ENCODE measurements at regions not wholly inside any gene's neighbourhood (a gene's known extent, or its start where the extent isn't known, plus 50 kb on each side); places are given as distances from the start of the nearest gene placed in this dataset.

DNA sequence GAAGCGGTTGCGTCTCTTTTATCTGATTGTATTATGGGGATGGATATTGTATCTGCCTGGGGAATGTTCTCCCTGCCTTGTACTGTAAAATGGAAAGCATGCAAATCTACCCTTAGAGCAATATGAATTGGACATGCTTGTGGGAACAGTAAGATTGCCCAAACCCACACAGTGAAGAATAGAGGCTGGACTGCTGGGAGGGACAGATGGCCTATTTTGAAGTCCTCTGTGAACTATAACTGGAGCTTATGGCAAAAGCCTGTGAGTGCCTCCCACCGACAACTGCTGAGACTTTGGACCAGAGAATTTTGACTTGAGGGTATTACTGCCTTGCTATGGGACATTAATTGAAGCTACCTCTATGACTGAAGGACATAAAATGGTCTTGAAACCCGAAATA is 168.9 kb downstream of the ERCC6L2 start:
- no peak for TF ChIP-seq POLR2A (IDR thresholded peaks at IDR 0.05)
- TF ChIP-seq, protein P1, sequence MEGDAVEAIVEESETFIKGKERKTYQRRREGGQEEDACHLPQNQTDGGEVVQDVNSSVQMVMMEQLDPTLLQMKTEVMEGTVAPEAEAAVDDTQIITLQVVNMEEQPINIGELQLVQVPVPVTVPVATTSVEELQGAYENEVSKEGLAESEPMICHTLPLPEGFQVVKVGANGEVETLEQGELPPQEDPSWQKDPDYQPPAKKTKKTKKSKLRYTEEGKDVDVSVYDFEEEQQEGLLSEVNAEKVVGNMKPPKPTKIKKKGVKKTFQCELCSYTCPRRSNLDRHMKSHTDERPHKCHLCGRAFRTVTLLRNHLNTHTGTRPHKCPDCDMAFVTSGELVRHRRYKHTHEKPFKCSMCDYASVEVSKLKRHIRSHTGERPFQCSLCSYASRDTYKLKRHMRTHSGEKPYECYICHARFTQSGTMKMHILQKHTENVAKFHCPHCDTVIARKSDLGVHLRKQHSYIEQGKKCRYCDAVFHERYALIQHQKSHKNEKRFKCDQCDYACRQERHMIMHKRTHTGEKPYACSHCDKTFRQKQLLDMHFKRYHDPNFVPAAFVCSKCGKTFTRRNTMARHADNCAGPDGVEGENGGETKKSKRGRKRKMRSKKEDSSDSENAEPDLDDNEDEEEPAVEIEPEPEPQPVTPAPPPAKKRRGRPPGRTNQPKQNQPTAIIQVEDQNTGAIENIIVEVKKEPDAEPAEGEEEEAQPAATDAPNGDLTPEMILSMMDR (IDR thresholded peaks at IDR 0.05), result no peak
- H3K4me3 ChIP-seq, result no peak overlapping the region
- H3K27me3 ChIP-seq, result no peaks in the 10 kb centered on the region
- peaks cover 0 to 21% (median 8%) of the 10 kb centered on the region in 4 donors for H3K4me1 ChIP-seq
- WGBS (ENCODE audit: insufficient coverage, low coverage, low lambda C conversion rate, missing lambda C conversion rate), result 90% methylated on average over 4 of the region's 4 CpGs
- no peak overlapping the region for H3K27ac ChIP-seq
- H3K36me3 ChIP-seq, result no peaks in the 10 kb centered on the region
- intact Hi-C loops (cut with DNase I), result no loop called here
- DNase-seq (no peak), ATAC-seq (no peak)
- H3K9me3 ChIP-seq, result no peaks in the 10 kb centered on the region

DNA sequence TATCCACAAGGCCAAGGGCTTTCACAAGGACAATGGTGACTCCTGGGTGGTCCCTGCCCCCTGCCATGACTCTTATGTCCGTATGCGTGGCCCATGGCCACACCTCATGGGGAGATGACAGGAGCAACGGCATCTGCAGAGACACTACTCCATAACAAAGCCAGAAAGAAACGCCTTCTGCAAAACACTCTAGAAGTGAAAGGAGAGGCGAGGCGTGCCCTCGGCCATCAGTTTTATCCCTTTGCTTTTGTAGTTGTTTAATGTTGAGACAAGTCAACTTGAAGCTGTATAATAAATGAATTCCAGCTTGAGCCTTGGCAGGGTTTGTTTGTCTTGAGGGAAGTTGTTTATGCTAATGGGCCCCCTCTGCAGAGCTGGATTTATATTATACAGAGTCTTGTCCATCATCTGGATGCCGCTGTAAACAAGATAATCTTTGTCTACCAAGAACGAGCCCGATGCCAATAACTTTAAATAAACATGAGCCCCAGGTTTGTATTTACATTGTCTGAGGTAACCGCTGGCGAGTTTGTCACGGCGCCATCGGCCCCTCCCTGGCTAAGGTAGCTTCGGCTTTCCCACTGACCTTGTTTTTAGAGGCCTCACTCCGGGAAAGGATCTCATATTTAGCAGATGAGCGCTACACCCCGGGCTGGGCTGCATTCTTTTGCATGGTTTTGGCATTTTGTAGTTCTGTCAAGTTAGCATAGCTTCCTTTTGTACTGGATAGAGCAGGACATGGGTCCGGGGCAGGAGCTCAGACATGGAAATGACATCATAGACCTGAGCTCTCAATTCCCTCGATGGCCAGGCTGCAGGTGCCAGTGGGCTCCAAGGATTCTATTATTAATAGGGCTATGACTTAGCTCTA is 165.3 kb downstream of the ERCC6L2 start:
- peak in 1 of 3 donors; percentile 66 for DNase-seq

GRCh38 chr9:96038914-96039313 is 163.4 kb downstream of the ERCC6L2 start:
- no peak for TF ChIP-seq POLR2A (IDR thresholded peaks at IDR 0.05)
- TF ChIP-seq, protein P1 (IDR thresholded peaks at IDR 0.05), result no peak
- Histone ChIP-seq H3K9me3 (no peaks in the 10 kb centered on the region), H3K27ac (no peak overlapping the region), H3K4me1 (peaks cover 0 to 5% (median 0%) of the 10 kb centered on the region in 4 donors), H3K36me3 (no peaks in the 10 kb centered on the region), H3K4me3 (no peak overlapping the region), H3K27me3 (no peaks in the 10 kb centered on the region)
- intact Hi-C loops (cut with DNase I), result no loop called here
- DNase-seq, result no peak
- no peak for ATAC-seq
- WGBS (ENCODE audit: insufficient coverage, low coverage, low lambda C conversion rate, missing lambda C conversion rate), result 73% methylated on average over 5 of the region's 6 CpGs

More for the DNA sequence above, 165.3 kb downstream of the ERCC6L2 start:
- Histone ChIP-seq H3K27ac (no peak overlapping the region), H3K4me3 (no peak overlapping the region), H3K4me1 (peaks cover 0 to 5% (median 0%) of the 10 kb centered on the region in 4 donors), H3K36me3 (no peaks in the 10 kb centered on the region), H3K27me3 (no peaks in the 10 kb centered on the region), H3K9me3 (no peaks in the 10 kb centered on the region)
- WGBS (ENCODE audit: insufficient coverage, low coverage, low lambda C conversion rate, missing lambda C conversion rate), result 40% methylated on average over 16 of the region's 21 CpGs
- TF ChIP-seq, protein P1 (IDR thresholded peaks at IDR 0.05), result no peak
- no peak for TF ChIP-seq POLR2A (IDR thresholded peaks at IDR 0.05)
- intact Hi-C loops (cut with DNase I), result no loop called here
- ATAC-seq, result peak; percentile 64 to 88 (median 73)

DNA sequence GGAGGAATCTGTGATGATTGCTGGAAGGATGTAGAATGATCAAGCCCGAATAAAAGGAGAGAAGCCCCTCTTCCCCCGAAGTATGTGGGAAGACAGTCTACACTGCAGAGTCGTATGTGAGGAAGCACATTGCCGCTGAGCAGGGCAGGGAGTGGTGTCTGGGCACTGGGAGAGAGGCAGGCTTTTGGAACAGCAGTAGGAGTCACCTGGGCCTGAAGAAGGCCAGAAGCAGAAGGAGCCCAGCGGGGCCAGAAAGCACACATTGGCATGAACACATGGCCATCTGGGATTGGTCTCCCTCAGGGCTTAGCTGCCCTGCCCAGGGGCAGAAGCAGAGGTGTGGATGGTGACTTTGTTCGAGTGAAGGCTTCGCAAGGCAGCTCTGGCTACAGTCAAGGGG is 162.8 kb downstream of the ERCC6L2 start:
- WGBS (ENCODE audit: insufficient coverage, low coverage, low lambda C conversion rate, missing lambda C conversion rate), result 100% methylated on average over 3 of the region's 7 CpGs
- no peaks in the 10 kb centered on the region for H3K36me3 ChIP-seq
- intact Hi-C loops (cut with DNase I), result no loop called here
- H3K9me3 ChIP-seq, result no peaks in the 10 kb centered on the region
- H3K27me3 ChIP-seq, result no peaks in the 10 kb centered on the region
- peaks cover 0 to 5% (median 0%) of the 10 kb centered on the region in 4 donors for H3K4me1 ChIP-seq
- no peak overlapping the region for H3K4me3 ChIP-seq
- DNase-seq (no peak), ATAC-seq (no peak)
- H3K27ac ChIP-seq, result no peak overlapping the region
- TF ChIP-seq POLR2A (IDR thresholded peaks at IDR 0.05), result no peak

GRCh38 chr9:96034553-96035122 is 159.1 kb downstream of the ERCC6L2 start:
- intact Hi-C loops (cut with DNase I), result no loop called here
- Histone ChIP-seq H3K4me1 (peaks cover 0 to 19% (median 6%) of the 10 kb centered on the region in 4 donors), H3K9me3 (no peaks in the 10 kb centered on the region), H3K36me3 (no peaks in the 10 kb centered on the region), H3K27me3 (no peaks in the 10 kb centered on the region), H3K4me3 (no peak overlapping the region), H3K27ac (no peak overlapping the region)
- DNase-seq (no peak), ATAC-seq (no peak)
- 89% methylated on average over 3 of the region's 5 CpGs for WGBS (ENCODE audit: insufficient coverage, low coverage, low lambda C conversion rate, missing lambda C conversion rate)
- no peak for TF ChIP-seq POLR2A (IDR thresholded peaks at IDR 0.05)
- TF ChIP-seq, protein P1 (IDR thresholded peaks at IDR 0.05), result no peak

Data from right lobe of liver (tissue), 6 donors.